Adrenal gland (tissue), 9 donors: ENCODE measurements at regions not wholly inside any gene's neighbourhood (a gene's known extent, or its start where the extent isn't known, plus 50 kb on each side); places are given as distances from the start of the nearest gene placed in this dataset.

Experiments used
- DNase-seq, 7 donors: peaks; one replicate each; pipeline ENCODE4 v3.0.0-alpha.2; 2019 to 2020
- H3K27ac ChIP-seq, 5 donors: fragments of 200-600 bp; sonication (generic) in 4 of 5; 1 replicate in 3 of 5; 2 replicates in 2 of 5; pipeline versions ENCODE4 v1.5.1 to v1.8.0; 2016 to 2020; ENCODE audit warnings: mild to moderate bottlenecking in 1 of 5
- H3K27me3 ChIP-seq: fragments of 200-600 bp; 2 replicates; pipeline ENCODE4 v1.8.0; 2021
- H3K36me3 ChIP-seq, 2 donors: fragments of 200-600 bp; replicated peaks in 1 of 2; 1 replicate in 1 of 2; 2 replicates in 1 of 2; pipeline versions ENCODE4 v1.5.1 to v1.8.0; 2018 to 2022
- H3K4me1 ChIP-seq, 2 donors: fragments of 200-600 bp; replicated peaks in 1 of 2; 1 replicate in 1 of 2; 2 replicates in 1 of 2; pipeline versions ENCODE4 v1.5.1 to v1.8.0; 2018 to 2021
- H3K4me3 ChIP-seq, 4 donors: fragments of 200-600 bp; sonication (generic) in 3 of 4; one replicate each; pipeline ENCODE4 v1.5.1; 2016 to 2018
- H3K9me3 ChIP-seq, 3 donors: fragments of 200-600 bp; sonication (generic) in 1 of 3; replicated peaks in 1 of 3; 1 replicate in 2 of 3; 2 replicates in 1 of 3; pipeline versions ENCODE4 v1.5.1 to v1.8.0; 2016 to 2021
- CTCF ChIP-seq, 6 experiments: fragments of 450-650 bp in 4 of 6; fragments of 200-600 bp in 2 of 6; sonication (generic) in 1 of 6; IDR thresholded peaks; 1 replicate in 5 of 6; 2 replicates in 1 of 6; pipeline versions ENCODE4 v1.5.1 to v1.8.0; 2016 to 2021; ENCODE audit warnings: antibody characterized with exemption in 6 of 6, mild to moderate bottlenecking in 2 of 6, moderate library complexity in 1 of 6
- POLR2A ChIP-seq, 2 donors: fragments of 450-650 bp; IDR thresholded peaks; one replicate each; pipeline ENCODE4 v1.6.1; 2017; ENCODE audit warnings: antibody characterized with exemption in 2 of 2, mild to moderate bottlenecking in 2 of 2, moderate library complexity in 1 of 2
- WGBS, 4 donors: extraction: QIAGEN DNeasy Blood & Tissue Kit in 2 of 4; methylation state at CpG; one replicate each; pipeline versions ENCODE4 v1.1.5 to v1.1.7; 2013 to 2017; 5-methylcytosine and 5-hydroxymethylcytosine counted together
- intact Hi-C, 2 donors: fragments of 100-400 bp; cut with DNase I; formaldehyde crosslinking; loops; one replicate each; pipeline versions ENCODE4 v1.14.1 to v1.15.0; 2022 to 2023
- donor health status: healthy with polysubstance abuse.
- donor health status: Bipolar disorder and iron deficiency.
- donor health status: DM: yes; HTN: yes; CAD: no.
- donor health status: DM: no; HTN: no; CAD: no.
- donor health status: DM: no; HTN: no; CAD: no.

DNA sequence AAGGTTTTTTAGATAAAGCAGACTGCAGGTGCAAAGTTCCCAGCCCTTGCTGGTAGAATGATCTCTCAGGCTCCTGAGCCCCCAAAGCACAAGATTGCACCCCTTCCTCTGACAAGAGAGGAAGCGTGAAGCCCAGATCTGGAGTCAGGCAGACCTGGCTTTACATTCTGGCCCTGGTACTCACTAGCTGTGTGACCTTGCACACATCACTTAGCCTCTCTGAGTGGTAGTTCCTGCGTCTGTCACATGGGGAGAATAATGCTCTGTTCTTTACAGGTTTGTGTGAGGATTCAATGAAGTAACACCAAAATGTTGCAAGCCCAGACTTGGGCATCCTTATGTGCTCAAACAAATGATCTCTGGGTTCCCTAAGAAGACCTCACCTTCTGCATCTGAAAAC, 141.5 kb downstream of the SMAD6 start:
- no peaks in the 10 kb centered on the region for H3K9me3 ChIP-seq
- 0 to 96% (median 74%) methylated on average over 2 of the region's 2 CpGs for WGBS, 4 donors
- H3K27ac ChIP-seq: peak overlapping the region in 3 of 5 donors; percentile 67 to 100 (median 94)
- peaks cover 5 to 8% of the 10 kb centered on the region in 2 donors for H3K4me1 ChIP-seq
- DNase-seq: no peak
- TF ChIP-seq POLR2A (IDR thresholded peaks at IDR 0.05): no peak
- no peak for TF ChIP-seq CTCF (IDR thresholded peaks at IDR 0.05)
- H3K4me3 ChIP-seq: no peak overlapping the region
- no peaks in the 10 kb centered on the region for H3K27me3 ChIP-seq
- intact Hi-C loops: loop anchor here in 1 of 2 donors (10.0 kb wide), 1 partner anchor 139 kb away; the partner anchor contains the start of gene SMAD6
- H3K36me3 ChIP-seq: no peaks in the 10 kb centered on the region

DNA sequence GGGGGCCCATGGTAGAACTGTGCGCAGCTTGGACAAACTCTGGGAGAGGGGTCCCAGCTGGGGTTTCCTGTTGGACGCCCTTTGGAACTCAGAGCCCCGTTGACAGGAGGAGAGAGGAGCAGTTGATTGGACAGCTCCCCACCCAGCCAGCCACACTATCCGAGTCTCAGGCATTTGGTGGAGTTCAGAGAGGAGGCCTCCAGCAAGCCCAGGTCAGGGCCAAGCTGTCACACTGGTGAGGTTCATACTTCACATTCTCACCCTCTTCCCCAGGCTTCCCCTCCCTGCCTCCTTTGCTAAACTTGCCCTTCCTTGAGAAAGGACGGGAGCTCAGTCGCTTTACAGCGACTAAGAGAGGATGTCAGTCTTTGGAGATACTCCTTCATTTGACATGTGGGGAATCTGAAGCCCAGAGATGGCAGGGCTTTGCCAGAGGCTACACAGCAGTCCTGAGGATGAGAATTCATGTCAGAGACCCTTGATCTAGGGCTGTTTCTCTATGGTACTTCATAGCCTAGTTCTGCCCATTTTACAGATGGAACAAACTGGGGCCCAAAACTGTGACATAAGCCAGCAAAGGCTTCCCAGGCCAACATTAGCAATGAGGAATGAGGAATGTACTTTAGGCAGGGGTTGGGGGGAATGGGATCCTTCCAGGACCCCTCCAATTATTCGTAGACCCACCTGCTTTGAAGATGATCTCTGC, 142.2 kb downstream of the SMAD6 start:
- Histone ChIP-seq H3K36me3 (no peaks in the 10 kb centered on the region), H3K27ac (no peak overlapping the region), H3K27me3 (no peaks in the 10 kb centered on the region), H3K9me3 (no peaks in the 10 kb centered on the region), H3K4me1 (peaks cover 5 to 8% of the 10 kb centered on the region in 2 donors), H3K4me3 (no peak overlapping the region)
- intact Hi-C loops: loop anchor here in 1 of 2 donors (10.0 kb wide), 1 partner anchor 139 kb away; the partner anchor contains the start of gene SMAD6
- DNase-seq: no peak
- TF ChIP-seq CTCF (IDR thresholded peaks at IDR 0.05) (no peak), POLR2A (IDR thresholded peaks at IDR 0.05) (no peak)
- 82 to 90% (median 88%) methylated on average over 7 to 8 of the region's 8 CpGs for WGBS, 4 donors

DNA sequence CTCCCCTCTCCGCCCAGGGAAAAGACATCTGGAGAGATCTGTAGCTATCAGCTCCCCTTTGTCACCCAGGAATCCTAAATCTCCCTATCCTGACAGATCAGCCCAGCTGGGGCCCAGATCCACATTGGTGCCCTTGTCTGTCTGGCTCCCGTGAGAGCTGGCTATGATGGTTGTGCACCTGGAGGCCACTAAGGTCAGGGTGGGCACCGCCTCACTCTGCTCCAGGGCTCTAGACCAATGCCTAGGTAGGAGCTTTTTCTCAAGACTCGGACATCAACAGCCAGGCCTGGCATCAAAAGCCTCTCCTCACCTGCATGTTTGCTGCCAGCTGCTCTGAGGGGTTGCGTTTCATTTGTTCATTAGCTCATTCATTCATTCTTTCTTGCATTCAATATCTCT, 142.7 kb downstream of the SMAD6 start:
- peaks cover 5 to 8% of the 10 kb centered on the region in 2 donors for H3K4me1 ChIP-seq
- H3K27ac ChIP-seq: no peak overlapping the region
- H3K36me3 ChIP-seq: no peaks in the 10 kb centered on the region
- no peak overlapping the region for H3K4me3 ChIP-seq
- no peaks in the 10 kb centered on the region for H3K9me3 ChIP-seq
- no peak for DNase-seq
- no peaks in the 10 kb centered on the region for H3K27me3 ChIP-seq
- intact Hi-C loops: loop anchor here (5.0 to 10.0 kb wide), 3 partner anchors 57 to 242 kb away; partner anchors contain the start of gene SMAD6 (in 1 of the 2)
- TF ChIP-seq POLR2A (IDR thresholded peaks at IDR 0.05) (no peak), CTCF (IDR thresholded peaks at IDR 0.05) (no peak)
- WGBS, 4 donors: 83 to 97% (median 96%) methylated on average over 3 to 5 of the region's 5 CpGs

DNA sequence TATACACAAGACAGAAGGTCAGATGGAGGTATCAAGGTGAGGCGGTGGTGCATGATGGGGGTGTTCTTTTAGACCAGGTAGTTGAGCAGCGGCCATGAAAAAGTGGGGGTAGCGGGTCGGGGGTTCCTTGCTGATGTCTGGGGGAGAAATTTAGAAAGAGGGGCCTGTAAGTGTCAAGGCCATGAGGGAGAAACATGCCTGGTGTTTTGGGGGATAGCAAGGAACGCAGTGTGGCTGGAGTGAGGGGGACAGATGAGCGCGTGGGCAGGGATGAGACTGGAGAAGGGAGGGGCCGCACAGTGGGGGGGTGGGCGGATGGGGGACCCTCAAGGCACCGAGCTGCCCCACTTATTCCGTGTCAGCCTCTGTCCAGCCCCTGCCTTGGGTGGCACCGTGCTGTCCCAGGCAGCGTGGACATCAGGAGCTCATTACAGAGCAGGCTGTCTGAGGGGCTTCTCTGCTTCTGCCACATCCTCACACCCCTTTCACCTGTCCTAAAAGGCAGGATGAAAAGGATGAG, 143.3 kb downstream of the SMAD6 start:
- no peak overlapping the region for H3K4me3 ChIP-seq
- H3K36me3 ChIP-seq: no peaks in the 10 kb centered on the region
- H3K27ac ChIP-seq: no peak overlapping the region
- intact Hi-C loops: loop anchor here (5.0 to 10.0 kb wide), 3 partner anchors 58 to 243 kb away; partner anchors contain the start of gene SMAD6 (in 1 of the 2)
- peaks cover 5 to 8% of the 10 kb centered on the region in 2 donors for H3K4me1 ChIP-seq
- no peak for DNase-seq
- H3K27me3 ChIP-seq: no peaks in the 10 kb centered on the region
- TF ChIP-seq POLR2A (IDR thresholded peaks at IDR 0.05): no peak
- no peaks in the 10 kb centered on the region for H3K9me3 ChIP-seq
- WGBS, 4 donors: 85 to 95% (median 88%) methylated on average over 12 to 13 of the region's 13 CpGs
